ENCODE measurements at regions not wholly inside any gene's neighbourhood (a gene's known extent, or its start where the extent isn't known, plus 50 kb on each side); places are given as distances from the start of the nearest gene placed in this dataset.

DNA sequence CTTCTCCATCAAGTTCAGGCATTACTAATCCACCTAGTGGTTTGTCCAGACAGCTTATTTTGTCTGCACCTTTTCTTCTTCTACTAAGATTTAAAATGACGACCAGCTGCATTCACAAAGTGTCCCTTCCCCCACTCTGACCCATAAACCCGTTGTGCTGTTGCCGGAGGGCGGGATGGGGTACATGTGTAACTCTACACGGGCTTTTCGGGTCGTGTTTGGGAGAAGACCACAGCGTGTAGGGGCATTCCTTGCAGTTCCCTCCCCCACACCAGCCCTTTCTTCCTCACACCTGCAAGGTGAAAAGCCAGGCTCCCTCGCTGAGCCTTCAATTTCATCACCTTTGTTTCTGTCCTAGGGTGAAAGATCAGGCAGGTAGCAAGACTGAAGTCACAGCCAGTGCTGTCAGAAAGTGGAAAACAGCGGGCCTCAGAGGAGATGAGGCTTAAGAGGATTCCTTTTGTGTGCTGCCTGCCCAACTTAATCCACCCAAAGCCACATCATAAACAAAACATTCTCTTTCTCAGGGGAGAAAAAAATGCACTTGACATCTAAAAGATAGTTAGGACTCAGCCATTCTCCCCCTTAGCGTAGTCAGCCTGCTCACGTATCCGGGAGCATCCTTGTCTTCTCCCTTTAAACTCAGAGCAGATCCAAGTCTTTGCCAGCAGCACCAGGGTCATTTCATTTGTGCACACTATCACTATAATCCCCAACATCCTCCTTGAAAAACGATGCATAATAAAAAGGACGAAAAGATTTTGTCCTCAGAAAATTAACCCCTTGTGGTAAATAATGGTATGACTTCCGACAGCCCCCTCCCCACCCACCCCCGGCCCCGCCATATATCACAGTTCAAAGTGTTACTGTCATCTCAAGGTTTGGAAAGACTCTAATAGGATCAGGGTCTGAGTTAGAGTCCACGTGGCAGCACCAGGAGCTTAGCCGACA is 599.0 kb downstream of the RAB28 start:
- intact Hi-C loops (cut with DNase I) = no loop called here
- no peak for DNase-seq

DNA sequence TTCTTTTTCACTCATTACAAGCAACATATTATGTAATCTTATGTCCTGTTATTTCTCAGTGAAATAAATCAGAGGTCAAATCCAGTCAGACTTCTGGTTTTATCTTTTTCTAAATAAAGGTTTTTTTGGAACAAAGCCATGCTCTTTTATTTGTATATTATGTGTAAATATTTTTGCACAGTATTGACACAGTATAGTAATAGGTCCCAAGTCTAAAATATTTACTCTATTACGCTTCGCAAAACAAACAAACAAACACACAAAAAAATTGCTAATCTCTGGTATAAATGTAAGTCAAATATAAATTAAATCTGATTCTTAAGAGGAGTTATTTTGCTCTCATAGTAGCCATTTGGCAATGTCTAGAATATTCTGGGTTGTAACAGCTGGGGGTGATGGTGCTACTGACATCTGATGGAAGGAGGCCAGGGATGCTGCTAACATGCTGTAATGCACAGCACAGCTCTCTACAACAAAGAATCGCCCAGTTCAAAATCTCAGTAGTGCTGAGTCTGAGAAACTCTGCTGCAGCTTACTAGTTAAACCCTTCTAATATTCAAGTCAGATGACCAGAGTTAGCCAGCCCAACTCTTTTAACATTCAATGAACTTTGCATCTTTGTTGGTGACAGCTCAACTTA is 602.1 kb downstream of the RAB28 start:
- DNase-seq = no peak
- intact Hi-C loops (cut with DNase I) = no loop called here

DNA sequence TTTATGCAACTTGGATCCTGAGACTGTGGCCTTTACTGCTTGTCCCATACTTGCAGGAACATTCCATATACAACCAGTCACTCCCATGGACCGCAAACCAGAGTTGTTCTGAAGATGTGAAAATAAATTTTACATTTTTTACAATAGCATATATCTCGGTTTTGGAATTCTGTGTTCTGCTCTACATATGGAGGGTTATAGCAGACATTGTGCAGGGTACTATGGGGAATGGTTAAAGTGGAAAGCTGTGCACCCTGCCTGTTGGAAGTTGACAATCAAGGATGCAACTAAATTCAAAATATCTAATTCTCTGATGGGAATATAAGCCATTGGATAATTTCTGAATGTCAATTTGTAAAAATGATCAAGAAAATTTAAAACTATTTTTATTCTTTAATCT is 603.3 kb downstream of the RAB28 start:
- no peak for DNase-seq
- intact Hi-C loops (cut with DNase I) = no loop called here

DNA sequence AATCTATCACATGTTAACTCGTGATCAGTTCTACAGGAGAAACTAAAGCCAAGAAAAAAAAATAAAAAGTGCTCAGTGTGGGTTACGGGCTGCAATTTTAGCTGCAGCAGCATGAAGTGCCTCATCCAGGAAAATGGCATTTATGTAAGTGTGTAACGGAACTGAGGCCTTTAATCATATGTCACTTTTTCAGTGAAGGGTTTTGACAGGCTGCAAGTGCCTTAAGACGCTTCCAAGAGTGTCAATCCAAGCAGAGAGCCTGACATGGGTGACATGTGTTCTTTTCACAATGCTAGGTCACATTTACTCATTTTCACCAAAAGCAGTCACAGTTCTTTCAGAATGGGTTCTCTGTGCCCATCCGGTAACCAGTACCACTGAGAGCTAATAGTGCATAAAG is 604.6 kb downstream of the RAB28 start:
- no peak for DNase-seq
- intact Hi-C loops (cut with DNase I) = no loop called here

DNA sequence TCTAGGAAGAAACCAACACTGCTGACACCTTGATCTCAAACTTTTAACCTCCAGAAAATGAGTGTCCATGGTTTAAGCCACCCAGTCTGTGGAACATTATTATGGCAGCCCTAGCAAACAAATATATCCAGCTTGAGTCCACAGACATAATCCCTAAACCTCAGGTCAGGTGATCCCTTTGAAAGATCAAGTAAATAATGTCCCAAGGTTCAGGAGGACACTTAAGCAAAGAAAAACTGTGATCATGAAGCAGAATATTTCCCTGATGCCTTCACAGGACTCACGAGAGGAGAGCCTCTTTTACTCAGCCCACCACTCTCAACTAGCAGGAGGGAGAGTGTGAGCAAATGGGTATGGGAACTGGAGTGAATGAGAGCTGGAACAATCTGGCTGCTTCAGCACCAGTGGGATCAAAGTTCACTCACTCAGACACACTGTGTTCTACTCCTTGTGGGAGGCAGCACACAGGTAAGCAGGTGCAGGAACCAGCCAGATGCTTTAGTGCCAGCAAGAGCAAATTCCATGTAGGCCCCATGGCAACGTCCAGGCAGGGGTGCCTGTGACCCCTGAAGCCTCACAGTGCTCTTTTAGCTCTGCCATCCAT is 608.4 kb downstream of the RAB28 start:
- peak in 1 of 10 donors; percentile 29 for DNase-seq
- intact Hi-C loops (cut with DNase I) = no loop called here

DNA sequence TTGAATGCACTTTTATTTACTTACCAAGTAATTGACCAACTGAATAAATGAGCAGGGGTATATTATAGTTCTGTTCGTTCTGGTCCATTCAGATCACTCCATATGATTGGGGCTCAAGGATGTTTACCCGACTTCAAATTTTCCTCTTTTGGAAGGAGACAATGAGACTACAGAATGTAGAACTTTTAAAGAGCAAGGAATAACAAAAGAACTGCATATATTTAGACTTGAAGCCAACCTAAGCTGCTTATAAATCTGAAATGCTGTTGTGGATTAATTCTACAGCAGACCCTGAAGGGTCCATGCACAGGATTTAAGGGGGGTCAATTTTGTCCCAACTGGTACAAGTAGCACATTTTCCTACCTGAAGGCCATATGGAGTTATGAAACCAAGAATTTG is 610.8 kb downstream of the RAB28 start:
- intact Hi-C loops (cut with DNase I) = no loop called here
- no peak for DNase-seq

DNA sequence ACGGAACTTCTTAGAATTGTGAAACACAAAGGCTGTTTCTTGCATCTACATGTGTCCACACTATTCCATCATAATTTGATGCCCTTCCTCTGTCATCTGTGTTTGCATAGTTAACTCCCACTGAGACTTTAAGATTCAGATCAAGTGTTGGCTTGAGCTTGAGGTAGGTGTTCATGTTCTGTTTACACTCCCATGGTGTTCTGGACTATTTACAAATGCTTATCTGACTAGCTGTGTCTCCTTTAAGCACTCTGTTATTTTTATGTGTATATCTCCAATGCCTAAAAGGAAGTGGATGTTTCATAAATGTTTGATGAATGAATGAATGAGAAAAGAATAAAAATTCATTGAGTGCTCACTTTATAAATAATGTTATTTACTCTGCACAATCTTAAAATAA is 622.7 kb downstream of the RAB28 start:
- DNase-seq = no peak
- intact Hi-C loops (cut with DNase I) = no loop called here

DNA sequence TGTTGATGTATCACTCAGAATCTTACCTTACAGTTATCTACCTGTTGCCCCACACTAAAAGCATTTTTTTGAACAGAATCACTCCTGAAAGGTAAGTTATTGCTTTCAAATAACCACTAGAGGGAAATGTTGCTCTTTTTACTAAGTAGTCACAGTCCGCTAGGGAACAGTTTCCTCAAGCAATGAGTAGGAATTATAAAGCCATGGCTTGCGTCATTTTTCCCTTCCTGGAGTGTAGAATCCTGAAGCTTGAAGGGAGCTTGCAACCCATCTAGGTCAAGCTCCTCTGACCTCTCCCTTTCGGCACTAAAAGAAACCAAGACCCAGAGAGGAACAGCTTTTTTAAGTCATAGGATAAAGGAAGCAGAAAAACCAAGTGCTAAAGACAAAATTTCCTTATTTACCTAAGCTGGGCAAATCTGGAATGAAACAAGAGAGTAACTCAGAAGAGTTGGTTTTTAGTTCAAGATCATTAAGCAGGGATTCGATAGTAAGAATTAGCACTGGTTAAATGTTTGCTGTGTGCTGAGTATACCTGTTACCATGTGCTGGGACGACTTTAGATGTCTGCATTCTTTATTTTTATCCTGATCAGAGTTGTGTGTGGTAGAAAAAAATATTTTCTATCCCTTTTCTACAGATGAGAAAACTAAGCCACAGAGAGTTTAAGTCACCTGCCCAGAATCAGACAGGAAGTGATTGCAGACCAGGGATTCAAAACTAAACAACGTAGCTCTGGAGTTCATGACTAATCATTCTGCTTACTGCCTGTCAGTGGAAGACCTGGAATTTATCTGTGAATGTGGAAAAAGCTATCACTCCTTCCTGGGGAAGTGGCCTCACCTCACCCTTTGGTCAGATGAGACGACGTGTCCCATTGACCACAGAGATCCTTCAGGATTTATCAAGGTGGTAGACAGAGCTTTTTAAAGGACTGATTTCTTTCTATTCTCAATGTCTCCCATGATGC is 631.5 kb downstream of the RAB28 start:
- DNase-seq = no peak
- intact Hi-C loops (cut with DNase I) = loop anchor here (2.0 kb wide), 1 partner anchor 696 kb away; no protein-coding TSS in a partner anchor

DNA sequence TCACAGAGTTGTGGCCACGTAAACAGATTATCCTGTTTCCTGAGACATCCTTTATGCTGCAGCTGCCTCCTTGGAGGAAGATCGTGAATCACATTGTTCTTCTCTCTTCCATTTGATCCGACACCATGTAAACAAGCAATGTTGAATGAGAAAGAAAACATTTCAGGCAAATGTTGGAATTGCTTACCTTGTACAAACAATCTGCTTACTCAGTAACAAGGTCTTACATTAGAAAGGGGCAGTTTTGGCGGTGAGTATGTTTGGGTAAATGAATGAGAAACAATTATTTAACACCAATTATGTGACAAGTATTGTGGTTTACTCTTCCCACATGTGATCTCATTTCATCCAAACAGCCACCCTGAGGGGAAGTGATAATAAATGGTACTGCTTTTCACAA is 637.8 kb downstream of the RAB28 start:
- no peak for DNase-seq
- intact Hi-C loops (cut with DNase I) = no loop called here

DNA sequence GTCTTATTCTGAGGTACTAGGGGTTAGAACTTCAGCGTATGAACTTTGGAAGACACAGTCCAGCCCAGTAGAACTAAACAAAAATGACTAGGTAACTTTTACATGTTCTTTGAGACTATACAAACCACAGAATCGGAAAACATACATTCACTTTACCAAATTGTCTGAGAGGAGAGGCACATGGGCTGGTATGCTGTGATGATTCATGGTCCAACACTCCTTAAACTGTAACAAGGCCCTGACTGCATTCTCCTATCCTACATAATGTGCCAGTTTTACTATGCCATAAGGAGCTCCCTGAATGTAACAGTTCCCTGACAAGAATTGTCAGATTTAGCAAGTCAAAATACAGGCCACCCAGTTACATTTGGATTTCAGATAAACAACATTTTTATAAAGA is 640.0 kb downstream of the RAB28 start:
- no peak for DNase-seq
- intact Hi-C loops (cut with DNase I) = no loop called here

DNA sequence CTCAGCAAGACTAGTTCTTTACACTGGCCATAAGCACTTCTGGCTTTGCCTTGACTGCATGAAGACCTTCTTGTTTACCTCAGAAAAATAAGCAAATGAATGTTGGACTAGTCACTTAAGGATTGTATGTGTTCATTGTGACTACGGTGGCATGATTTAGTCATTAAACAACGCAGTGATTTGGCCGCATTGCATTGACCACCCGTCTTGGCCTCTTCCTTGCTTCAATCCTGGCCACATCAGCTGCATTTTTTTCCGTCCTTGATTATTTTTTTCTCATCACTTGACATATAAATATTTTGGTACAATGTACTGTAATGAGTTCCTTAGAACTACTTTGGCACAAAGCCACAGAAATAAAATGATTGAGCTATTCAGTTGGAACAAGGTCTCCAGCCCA is 656.2 kb downstream of the RAB28 start:
- no peak for DNase-seq
- intact Hi-C loops (cut with DNase I) = no loop called here

DNA sequence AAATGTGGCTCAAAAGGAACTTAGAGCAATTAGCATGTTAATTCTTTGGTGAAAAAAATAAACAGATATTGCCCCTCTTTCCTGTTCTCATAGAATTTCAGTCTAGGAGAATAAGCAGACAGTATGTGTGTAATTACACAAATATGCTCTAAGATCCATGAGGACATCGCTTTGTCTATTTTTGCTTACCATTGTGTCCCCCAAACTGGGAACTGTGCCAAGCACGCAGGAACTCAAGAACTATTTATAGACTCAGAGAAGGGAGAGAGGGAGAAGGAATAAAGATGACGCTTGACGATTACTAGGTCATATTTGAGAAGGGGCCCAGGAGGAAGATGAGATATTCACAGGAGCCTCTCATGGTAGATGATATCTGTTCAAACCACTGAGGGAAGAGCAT is 692.6 kb downstream of the RAB28 start:
- intact Hi-C loops (cut with DNase I) = no loop called here
- DNase-seq = no peak

DNA sequence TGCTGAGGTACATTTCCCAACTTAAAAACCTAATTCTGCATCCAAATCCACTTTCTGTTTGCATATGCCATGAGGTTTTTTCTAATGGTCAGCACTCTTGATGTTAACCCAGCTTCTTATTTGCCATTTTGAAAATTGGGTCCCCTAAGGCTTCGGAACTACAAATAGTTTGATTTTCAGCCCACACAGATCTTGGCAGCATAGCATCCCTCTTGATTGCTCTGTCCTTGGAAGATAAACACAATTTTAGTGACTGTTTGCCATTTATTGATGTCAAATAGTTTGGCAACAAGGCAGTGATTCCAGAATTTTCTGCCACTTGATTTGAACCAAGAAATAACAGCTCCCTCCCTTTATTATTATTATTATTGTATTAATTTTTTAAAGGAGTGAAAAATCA is 696.9 kb downstream of the RAB28 start:
- intact Hi-C loops (cut with DNase I) = no loop called here
- no peak for DNase-seq

DNA sequence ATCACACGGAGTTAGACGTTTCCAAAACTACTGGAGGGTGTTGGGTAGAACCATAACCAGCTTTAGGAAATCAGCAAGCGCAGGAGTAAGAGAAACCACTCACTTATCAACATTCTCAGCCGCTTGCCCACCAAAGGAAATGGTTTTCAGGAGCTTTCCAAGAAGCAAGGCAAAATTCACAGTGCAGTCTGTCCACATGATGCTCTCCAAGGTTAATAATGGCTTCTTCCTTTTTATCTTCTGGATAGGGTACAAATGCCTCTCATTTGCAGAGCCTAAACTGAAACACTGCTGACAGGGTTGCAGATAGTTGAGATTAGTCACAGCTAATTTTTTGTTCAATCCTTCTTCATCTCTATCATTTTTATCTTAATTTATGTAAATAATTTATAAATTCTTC is 705.4 kb downstream of the RAB28 start:
- DNase-seq = no peak
- intact Hi-C loops (cut with DNase I) = no loop called here

DNA sequence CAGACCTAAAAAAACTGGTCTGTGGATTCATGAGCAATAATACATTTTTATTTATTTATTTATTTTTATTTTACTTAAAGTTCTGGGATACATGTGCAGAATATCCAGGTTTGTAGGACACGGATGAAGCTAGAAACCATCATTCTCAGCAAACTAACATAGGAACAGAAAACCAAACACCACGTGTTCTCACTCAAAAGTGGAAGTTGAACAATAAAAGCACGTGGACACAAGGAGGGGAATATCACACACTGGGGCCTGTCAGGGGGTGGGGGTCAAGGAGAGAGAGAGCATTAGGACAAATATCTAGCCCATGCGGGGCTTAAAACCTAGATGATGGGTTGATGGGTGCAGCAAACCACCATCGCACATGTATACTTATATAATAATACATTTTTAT is 705.9 kb downstream of the RAB28 start:
- intact Hi-C loops (cut with DNase I) = no loop called here

DNA sequence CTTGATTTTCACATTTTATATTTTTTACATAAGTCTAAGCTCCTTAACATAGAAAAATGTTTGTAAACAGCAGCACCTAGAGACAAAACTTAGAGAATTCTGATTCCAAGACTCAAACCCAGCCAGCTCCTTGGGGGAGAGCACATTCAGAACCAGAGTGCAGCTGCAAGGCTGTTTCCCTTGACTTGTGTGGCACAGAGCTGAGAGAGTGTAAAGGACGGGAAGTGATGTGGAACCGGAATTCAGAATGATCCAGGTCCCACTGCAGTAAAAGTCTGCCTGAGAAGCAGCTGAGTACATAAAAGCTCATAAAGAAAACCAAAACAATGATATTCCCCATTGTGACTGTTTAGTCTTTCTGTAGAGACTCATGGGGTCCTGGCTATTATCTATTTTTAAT is 713.8 kb downstream of the RAB28 start:
- no peak for DNase-seq
- intact Hi-C loops (cut with DNase I) = no loop called here

More for the DNA sequence above, 705.9 kb downstream of the RAB28 start:
- DNase-seq = no peak

DNA sequence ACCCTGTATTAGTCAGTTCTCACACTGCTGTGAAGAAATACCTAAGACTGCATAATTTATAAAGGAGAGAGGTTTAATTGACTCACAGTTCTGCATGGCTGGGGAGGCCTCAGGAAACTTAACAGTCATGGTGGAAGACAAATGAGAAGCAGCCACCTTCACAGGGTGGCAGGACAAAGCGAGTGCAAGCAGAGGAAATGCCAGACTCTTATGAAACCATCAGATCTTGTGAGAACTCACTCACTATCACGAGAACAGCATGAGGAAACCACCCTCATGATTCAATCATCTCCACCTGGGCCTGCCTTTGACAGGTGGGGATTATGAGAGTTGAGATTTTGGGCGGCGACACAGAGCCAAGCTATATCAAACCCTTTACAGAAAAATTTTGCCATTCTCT is 722.4 kb downstream of the RAB28 start:
- no peak for DNase-seq
- intact Hi-C loops (cut with DNase I) = no loop called here

DNA sequence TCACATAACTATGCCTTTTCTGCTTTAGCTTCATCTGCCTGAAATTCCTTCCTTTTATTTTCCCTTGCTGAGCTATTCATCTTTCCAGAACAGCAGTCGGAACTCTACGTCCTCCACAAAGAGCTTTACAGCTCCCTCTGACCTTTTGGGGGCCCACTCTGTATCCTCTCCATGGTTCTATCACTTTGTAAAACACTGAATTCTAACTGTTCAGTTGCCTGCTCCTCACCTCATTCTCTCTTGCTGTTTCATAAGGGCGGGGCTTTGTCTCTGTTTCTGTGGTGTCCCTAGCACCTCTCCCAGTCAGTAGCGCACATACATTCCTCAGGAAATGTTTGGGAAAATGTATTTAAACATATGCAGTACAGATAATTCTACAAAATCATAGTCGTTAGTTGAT is 737.0 kb downstream of the RAB28 start:
- DNase-seq = no peak
- intact Hi-C loops (cut with DNase I) = no loop called here

DNA sequence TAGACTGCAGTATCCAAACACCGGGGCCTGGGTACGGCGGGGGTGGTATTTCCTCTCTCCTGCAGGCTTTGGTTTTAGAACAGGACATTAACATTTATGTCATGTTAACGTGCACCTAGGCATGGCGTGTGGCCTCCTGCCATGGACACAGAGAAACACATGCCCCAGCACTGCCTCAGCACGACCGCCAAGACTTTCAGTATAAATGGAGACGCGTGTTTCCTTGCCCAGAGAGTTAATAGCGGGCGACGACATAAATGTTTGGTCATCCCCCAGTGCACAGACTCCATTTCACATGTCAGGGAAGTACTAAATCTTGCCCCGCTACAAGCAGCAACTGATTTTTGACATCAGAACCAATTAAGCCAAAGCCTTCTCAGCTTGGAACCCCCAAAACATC is 737.9 kb downstream of the RAB28 start:
- no peak for DNase-seq
- intact Hi-C loops (cut with DNase I) = no loop called here

DNA sequence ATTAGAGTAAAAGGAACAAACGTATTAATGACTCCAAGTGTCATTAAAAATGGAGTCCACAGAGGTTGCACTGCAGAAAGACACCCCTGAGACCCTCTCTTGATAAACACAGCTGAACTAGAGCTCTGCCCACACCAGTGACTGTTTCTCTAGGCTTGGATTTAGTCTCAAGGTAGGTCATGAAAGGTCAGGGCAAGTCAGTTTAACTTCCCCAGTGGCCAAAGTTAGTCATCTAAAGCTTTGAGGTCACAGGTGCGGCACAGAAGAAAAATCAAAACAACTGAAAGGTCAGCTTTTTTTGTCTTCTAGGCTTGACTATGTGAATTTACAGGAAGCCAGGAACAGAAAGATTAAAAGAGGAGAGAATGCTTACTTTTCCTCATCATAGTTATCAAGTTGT is 749.6 kb downstream of the RAB28 start:
- DNase-seq = no peak
- intact Hi-C loops (cut with DNase I) = no loop called here
